ENCODE measurements at regions not wholly inside any gene's neighbourhood (a gene's known extent, or its start where the extent isn't known, plus 50 kb on each side); places are given as distances from the start of the nearest gene placed in this dataset.

DNA sequence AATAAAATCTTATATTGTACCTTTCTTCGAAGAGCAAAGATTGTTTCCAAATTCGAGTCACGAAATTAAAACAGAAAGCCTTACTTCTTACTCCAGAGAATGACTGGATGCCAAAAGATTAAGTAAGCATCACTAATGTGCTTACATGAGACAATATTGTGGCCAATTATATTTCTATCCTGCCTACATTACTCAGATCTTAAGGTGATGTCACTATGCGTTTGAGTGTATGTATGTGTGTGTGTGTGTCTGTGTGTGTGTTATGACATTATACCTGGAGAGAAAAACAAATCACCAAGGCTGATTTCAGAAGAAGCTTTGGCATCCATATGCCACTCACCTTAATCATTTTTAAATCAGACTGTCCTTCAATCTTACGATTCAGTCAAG lies 556.3 kb downstream of the PPARGC1A start:
- DNase-seq (ENCODE audit: low read depth): no peak
- TF ChIP-seq, protein P1, sequence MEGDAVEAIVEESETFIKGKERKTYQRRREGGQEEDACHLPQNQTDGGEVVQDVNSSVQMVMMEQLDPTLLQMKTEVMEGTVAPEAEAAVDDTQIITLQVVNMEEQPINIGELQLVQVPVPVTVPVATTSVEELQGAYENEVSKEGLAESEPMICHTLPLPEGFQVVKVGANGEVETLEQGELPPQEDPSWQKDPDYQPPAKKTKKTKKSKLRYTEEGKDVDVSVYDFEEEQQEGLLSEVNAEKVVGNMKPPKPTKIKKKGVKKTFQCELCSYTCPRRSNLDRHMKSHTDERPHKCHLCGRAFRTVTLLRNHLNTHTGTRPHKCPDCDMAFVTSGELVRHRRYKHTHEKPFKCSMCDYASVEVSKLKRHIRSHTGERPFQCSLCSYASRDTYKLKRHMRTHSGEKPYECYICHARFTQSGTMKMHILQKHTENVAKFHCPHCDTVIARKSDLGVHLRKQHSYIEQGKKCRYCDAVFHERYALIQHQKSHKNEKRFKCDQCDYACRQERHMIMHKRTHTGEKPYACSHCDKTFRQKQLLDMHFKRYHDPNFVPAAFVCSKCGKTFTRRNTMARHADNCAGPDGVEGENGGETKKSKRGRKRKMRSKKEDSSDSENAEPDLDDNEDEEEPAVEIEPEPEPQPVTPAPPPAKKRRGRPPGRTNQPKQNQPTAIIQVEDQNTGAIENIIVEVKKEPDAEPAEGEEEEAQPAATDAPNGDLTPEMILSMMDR (IDR thresholded peaks at IDR 0.05; ENCODE audit: insufficient read depth, low read depth, low read length): no peak
- no peak overlapping the region for H3K4me3 ChIP-seq (ENCODE audit: low read depth, low read length)

DNA sequence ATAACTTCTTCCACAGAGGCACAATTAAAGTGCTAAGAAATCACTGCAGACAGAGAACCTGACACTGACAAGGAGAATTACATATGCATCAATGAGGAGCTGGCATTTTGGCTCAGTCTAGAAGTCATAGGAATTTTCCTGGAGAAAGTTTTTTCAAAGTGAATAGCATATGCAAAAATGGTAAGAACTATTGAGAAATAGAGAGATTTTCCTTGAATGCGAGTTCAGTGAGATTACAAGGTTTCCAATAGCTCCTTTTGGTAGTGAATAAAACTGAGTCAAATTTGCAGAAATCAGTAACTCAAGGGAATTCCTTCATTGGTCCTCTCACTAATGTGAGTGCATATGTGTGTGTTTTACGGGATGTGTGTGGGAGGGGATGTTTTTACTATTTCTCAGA lies 557.5 kb downstream of the PPARGC1A start:
- no peak for DNase-seq (ENCODE audit: low read depth)
- no peak overlapping the region for H3K4me3 ChIP-seq (ENCODE audit: low read depth, low read length)
- TF ChIP-seq, protein P1 (IDR thresholded peaks at IDR 0.05; ENCODE audit: insufficient read depth, low read depth, low read length): no peak

DNA sequence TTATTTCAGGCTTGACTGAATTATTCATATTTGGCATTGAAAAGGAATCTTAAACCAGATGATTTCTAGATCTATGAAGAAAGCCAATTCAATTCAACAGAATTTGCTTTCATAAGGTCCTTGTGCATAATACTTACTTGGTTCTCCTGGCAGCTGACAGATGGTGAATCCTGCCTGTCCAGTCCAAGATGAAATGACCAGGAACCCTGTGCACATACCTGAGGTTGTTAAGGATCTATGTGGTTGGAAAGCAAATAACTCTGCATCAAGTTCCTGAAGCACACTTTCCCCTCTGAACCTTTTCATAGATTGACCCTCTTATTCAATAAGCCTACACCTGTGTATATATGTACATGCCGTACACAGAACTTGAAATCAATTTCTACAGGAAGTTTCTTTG lies 562.7 kb downstream of the PPARGC1A start:
- H3K4me3 ChIP-seq (ENCODE audit: low read depth, low read length): no peak overlapping the region
- TF ChIP-seq, protein P1 (IDR thresholded peaks at IDR 0.05; ENCODE audit: insufficient read depth, low read depth, low read length): no peak
- no peak for DNase-seq (ENCODE audit: low read depth)

DNA sequence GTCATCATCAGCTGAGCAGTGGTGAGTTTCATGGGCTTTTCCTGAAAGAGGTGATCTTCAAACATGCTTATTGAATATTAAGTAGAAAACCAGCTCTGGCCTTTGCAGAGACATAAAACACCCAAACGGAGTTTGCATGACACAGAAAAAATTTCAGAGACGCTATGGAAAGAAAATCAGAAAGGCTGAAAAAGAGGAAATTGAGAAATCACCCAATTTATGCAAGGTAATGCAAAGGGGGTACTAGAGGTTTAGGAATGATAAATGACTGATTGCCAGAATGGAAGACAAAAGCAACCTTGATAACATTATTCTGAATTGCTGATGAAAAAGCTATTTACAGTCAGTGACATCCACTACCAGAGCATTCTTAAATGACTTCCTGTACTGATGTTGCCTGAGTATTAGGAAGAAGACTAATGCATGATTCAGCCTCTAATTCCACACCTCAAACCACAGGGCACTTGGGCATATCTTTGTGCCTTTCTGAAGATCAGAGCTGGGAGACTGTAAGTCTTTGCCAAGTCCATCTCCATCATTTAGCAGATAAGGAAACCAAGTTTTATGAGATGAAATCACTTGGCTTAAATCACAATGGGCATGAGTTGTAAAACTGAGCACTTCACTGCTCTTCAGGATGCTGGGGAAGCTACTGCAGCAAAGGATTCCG lies 565.7 kb downstream of the PPARGC1A start:
- TF ChIP-seq, protein P1 (IDR thresholded peaks at IDR 0.05; ENCODE audit: insufficient read depth, low read depth, low read length): no peak
- no peak overlapping the region for H3K4me3 ChIP-seq (ENCODE audit: low read depth, low read length)
- no peak for DNase-seq (ENCODE audit: low read depth)

DNA sequence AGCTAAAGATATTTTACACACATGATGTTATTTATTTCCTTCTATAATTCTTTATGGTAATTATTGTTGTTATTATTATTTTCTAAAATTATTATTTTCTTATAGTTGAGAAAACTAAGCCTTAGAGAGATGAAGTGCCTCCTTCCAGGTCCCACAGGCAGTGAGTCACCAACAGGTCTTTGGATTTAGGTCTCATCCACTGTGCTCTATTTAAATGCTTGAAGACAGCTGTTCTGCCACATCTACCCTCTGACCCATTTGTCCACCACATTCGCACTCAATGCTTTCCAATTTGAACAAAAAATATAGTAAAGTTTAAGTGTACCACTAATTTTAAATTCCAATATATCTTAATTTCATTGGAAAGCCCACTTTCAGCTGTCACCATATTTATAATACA lies 566.4 kb downstream of the PPARGC1A start:
- TF ChIP-seq, protein P1 (IDR thresholded peaks at IDR 0.05; ENCODE audit: insufficient read depth, low read depth, low read length): no peak
- DNase-seq (ENCODE audit: low read depth): no peak
- H3K4me3 ChIP-seq (ENCODE audit: low read depth, low read length): no peak overlapping the region

DNA sequence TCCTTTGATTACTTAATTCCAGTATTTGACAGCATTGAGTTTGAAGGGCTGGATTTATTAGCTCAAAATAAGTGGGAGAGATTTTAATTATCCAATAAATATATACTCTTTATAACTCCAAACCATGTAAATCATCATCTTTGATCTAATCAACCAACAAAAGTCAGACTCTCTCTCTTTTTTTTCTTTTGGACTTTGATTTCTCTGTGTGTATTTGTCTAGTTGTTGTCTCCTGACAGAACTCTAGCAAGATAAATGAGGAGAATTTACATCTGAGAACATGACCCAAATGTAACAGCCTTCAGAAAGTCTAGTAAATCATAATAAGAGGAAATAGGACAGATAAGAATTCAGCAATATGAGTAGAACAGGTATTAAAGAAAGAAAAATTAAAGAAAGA lies 567.1 kb downstream of the PPARGC1A start:
- TF ChIP-seq, protein P1 (IDR thresholded peaks at IDR 0.05; ENCODE audit: insufficient read depth, low read depth, low read length): no peak
- no peak for DNase-seq (ENCODE audit: low read depth)
- H3K4me3 ChIP-seq (ENCODE audit: low read depth, low read length): no peak overlapping the region

Data from fibroblast of villous mesenchyme (primary cell).